ENCODE measurements at regions not wholly inside any gene's neighbourhood (a gene's known extent, or its start where the extent isn't known, plus 50 kb on each side); places are given as distances from the start of the nearest gene placed in this dataset.
A peak's percentile ranks its signal among the peaks of the same experiment; 100 is the strongest.
"Not testable (repeated sequence)": the region's sequence is repeated elsewhere in the genome, so short reads cannot be mapped to it uniquely, and the experiment has no call there.

DNA sequence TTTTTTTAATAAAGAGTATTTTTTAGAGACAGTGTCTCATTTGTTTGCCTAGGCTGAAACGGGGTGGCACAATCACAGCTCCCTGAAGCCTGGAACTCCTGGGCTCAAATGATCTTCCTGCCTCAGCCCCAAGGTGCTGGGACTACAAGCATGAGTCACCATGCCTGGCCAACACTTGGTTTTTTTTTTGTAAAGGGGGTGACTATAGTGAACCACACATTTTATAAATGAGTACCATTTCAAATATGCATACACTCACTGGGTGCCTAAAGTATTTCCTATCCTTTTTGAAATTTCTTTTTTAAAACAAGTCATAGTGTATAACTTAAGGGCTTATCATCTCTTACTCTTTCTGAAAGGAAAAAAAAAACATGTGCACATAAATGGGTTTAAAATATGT lies 325.2 kb upstream of the MEIS2 start:
- no peak overlapping the region for H3K27ac Mint-ChIP-seq
- peaks cover 4% of the 10 kb centered on the region for H3K27me3 Mint-ChIP-seq (ENCODE audit: low read depth, poor library complexity)
- TF ChIP-seq, protein P1, sequence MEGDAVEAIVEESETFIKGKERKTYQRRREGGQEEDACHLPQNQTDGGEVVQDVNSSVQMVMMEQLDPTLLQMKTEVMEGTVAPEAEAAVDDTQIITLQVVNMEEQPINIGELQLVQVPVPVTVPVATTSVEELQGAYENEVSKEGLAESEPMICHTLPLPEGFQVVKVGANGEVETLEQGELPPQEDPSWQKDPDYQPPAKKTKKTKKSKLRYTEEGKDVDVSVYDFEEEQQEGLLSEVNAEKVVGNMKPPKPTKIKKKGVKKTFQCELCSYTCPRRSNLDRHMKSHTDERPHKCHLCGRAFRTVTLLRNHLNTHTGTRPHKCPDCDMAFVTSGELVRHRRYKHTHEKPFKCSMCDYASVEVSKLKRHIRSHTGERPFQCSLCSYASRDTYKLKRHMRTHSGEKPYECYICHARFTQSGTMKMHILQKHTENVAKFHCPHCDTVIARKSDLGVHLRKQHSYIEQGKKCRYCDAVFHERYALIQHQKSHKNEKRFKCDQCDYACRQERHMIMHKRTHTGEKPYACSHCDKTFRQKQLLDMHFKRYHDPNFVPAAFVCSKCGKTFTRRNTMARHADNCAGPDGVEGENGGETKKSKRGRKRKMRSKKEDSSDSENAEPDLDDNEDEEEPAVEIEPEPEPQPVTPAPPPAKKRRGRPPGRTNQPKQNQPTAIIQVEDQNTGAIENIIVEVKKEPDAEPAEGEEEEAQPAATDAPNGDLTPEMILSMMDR (IDR thresholded peaks at IDR 0.05): no peak
- no peak overlapping the region for H3K4me3 Mint-ChIP-seq
- DNase-seq: no peak
- peaks cover 6% of the 10 kb centered on the region for H3K9me3 Mint-ChIP-seq
- no peaks in the 10 kb centered on the region for H3K36me3 Mint-ChIP-seq (ENCODE audit: low read depth)
- no peaks in the 10 kb centered on the region for H3K4me1 Mint-ChIP-seq

DNA sequence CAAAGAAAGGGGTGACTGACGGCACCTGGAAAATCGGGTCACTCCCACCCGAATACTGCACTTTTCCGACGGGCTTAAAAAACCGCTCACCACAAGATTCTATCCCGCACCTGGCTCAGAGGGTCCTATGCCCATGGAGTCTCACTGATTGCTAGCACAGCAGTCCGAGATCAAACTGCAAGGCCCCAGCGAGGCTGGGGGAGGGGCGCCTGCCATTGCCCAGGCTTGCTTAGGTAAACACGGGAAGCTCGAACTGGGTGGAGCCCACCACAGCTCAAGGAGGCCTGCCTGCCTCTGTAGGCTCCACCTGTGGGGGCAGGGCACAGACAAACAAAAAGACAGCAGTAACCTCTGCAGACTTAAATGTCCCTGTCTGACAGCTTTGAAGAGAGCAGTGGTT lies 327.0 kb upstream of the MEIS2 start:
- H3K27ac Mint-ChIP-seq; H3K4me3 Mint-ChIP-seq; H3K36me3 Mint-ChIP-seq (ENCODE audit: low read depth); H3K9me3 Mint-ChIP-seq; H3K4me1 Mint-ChIP-seq; H3K27me3 Mint-ChIP-seq (ENCODE audit: low read depth, poor library complexity): not testable (repeated sequence)
- DNase-seq: peak; percentile 27

DNA sequence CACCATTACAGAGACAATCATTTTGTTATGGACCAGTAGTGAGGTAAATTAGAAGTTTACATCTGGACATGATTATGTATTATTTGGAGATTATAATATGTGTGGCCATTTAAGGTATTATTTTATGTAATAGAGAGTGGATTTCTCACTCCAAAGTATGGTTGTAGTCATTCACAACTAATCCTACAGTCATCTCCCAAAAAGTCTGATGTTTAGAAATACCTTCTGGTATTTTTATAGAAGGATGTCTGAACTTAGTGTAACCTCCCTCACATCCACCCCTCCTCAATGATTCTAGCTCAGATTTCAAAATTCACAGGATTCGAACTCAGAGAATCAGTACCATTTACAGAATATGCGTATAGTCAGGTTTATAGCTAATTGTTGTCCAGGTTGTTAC lies 346.6 kb upstream of the MEIS2 start:
- Mint-ChIP-seq H3K36me3 (ENCODE audit: low read depth) (peaks cover 2% of the 10 kb centered on the region), H3K4me1 (no peaks in the 10 kb centered on the region), H3K27me3 (ENCODE audit: low read depth, poor library complexity) (peaks cover 7% of the 10 kb centered on the region), H3K27ac (peak overlapping the region; percentile 16), H3K9me3 (peaks cover 8% of the 10 kb centered on the region), H3K4me3 (no peak overlapping the region)
- TF ChIP-seq, protein P1 (IDR thresholded peaks at IDR 0.05): no peak
- no peak for DNase-seq

DNA sequence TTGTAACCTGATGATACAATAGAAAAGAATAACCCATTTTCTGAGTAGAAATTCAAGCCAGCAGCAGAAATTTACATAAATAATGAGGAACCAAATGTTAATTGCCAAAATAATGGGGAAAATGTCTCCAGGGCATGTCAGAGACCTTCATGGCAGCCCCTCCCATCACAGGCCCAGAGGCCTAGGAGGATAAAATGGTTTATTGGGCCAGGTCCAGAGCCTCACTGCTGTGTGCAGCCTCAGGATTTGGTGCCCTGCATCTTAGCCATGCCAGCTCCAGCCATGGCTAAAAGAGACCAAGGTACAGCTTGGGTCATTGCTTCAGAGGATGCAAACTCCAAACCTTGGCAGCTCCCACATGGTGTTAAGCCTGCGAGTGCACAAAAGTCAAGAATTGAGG lies 352.1 kb upstream of the MEIS2 start:
- Mint-ChIP-seq H3K27me3 (ENCODE audit: low read depth, poor library complexity) (no peaks in the 10 kb centered on the region), H3K36me3 (ENCODE audit: low read depth) (peaks cover 7% of the 10 kb centered on the region), H3K9me3 (peaks cover 23% of the 10 kb centered on the region), H3K27ac (no peak overlapping the region), H3K4me3 (no peak overlapping the region), H3K4me1 (no peaks in the 10 kb centered on the region)
- no peak for DNase-seq
- TF ChIP-seq, protein P1 (IDR thresholded peaks at IDR 0.05): no peak

DNA sequence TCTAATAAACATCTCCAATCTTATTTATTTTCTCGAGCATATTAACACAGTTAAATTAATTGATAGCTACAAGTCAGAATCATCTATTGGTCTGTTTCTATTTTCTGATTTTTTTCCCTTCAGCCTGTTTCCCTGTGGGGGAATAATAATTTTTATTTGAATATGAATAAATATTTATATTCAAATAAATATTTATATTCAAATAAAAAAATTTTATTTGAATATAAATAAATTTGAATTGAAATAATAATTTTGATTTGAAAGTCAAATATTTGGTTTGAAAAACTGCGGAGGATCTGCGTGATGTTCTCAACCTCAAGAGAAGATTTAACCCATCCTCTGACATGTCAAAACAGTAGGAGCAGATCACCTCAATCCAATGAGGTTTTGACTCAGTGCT lies 380.1 kb upstream of the MEIS2 start:
- Mint-ChIP-seq H3K4me3 (no peak overlapping the region), H3K27ac (no peak overlapping the region), H3K36me3 (ENCODE audit: low read depth) (peaks cover 6% of the 10 kb centered on the region), H3K9me3 (peaks cover 27% of the 10 kb centered on the region), H3K4me1 (no peaks in the 10 kb centered on the region), H3K27me3 (ENCODE audit: low read depth, poor library complexity) (peaks cover 6% of the 10 kb centered on the region)
- TF ChIP-seq, protein P1 (IDR thresholded peaks at IDR 0.05): no peak
- DNase-seq: no peak

DNA sequence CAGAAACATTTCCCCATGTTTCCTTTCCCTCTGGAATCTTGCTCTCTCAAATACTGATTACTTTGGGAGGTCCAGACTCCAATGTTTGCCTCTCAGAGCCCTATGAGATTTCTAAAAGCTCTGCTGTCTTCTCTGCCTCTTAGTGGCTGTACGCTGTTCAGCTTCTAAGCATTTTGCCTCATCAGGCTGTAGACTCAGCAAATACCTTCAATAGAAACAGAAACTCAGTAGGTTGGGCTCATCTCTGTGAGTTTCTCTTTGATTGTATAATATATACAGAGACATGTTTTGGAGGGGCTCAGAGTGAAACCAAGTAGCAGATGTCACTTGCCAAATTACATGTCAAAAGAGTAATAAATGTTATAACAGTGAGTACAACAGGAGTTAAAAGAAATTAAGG lies 380.8 kb upstream of the MEIS2 start:
- Mint-ChIP-seq H3K9me3 (peaks cover 30% of the 10 kb centered on the region), H3K4me1 (no peaks in the 10 kb centered on the region), H3K4me3 (no peak overlapping the region), H3K27me3 (ENCODE audit: low read depth, poor library complexity) (peaks cover 6% of the 10 kb centered on the region), H3K36me3 (ENCODE audit: low read depth) (peaks cover 6% of the 10 kb centered on the region), H3K27ac (no peak overlapping the region)
- TF ChIP-seq, protein P1 (IDR thresholded peaks at IDR 0.05): no peak
- no peak for DNase-seq
